HEK293 (cell line): ENCODE measurements at regions not wholly inside any gene's neighbourhood (a gene's known extent, or its start where the extent isn't known, plus 50 kb on each side); places are given as distances from the start of the nearest gene placed in this dataset.

Experiments used
- CTCF ChIP-seq: fragments of 450-650 bp; formaldehyde crosslinking; IDR thresholded peaks from 2 replicates; pipeline ENCODE4 v1.5.1; 2016; ENCODE audit warnings: missing biosample characterization, missing genetic modification characterization
- ZBTB11 ChIP-seq: fragments of 450-650 bp; formaldehyde crosslinking; conservative IDR thresholded peaks from 2 replicates; pipeline ENCODE4 v1.5.1; 2016; ENCODE audit warnings: low read depth, missing biosample characterization, missing genetic modification characterization
- ZBTB21 ChIP-seq: fragments of 450-650 bp; formaldehyde crosslinking; IDR thresholded peaks from 2 replicates; pipeline ENCODE4 v1.5.1; 2017; ENCODE audit warnings: missing biosample characterization, missing genetic modification characterization
- ZFP3 ChIP-seq: fragments of 450-650 bp; formaldehyde crosslinking; IDR thresholded peaks from 2 replicates; pipeline ENCODE4 v1.5.1; 2016; ENCODE audit warnings: low read depth, missing biosample characterization, missing genetic modification characterization
- ZNF169 ChIP-seq: fragments of 450-650 bp; formaldehyde crosslinking; IDR thresholded peaks from 2 replicates; pipeline ENCODE4 v1.5.1; 2016; ENCODE audit warnings: missing biosample characterization, missing genetic modification characterization
- ZNF398 ChIP-seq: fragments of 450-650 bp; formaldehyde crosslinking; IDR thresholded peaks from 2 replicates; pipeline ENCODE4 v1.5.1; 2017; ENCODE audit warnings: missing biosample characterization, missing genetic modification characterization
- ZNF48 ChIP-seq: fragments of 450-650 bp; formaldehyde crosslinking; IDR thresholded peaks from 2 replicates; pipeline ENCODE4 v1.5.1; 2016; ENCODE audit warnings: missing biosample characterization, missing genetic modification characterization
- ZNF513 ChIP-seq: fragments of 450-650 bp; IDR thresholded peaks from 2 replicates; pipeline ENCODE4 v1.5.1; 2018; ENCODE audit warnings: missing biosample characterization, missing genetic modification characterization
- ZSCAN18 ChIP-seq: fragments of 450-650 bp; formaldehyde crosslinking; IDR thresholded peaks from 2 replicates; pipeline ENCODE4 v1.5.1; 2016; ENCODE audit warnings: missing biosample characterization, missing genetic modification characterization
- ZSCAN23 ChIP-seq: fragments of 450-650 bp; formaldehyde crosslinking; IDR thresholded peaks from 2 replicates; pipeline ENCODE4 v1.5.1; 2016; ENCODE audit warnings: missing biosample characterization, missing genetic modification characterization

- TF ChIP-seq ZSCAN23 (tag by site-specific recombination) (no peak), ZNF169 (no peak), CTCF (tag by site-specific recombination) (no peak), ZBTB21 (tag by site-specific recombination) (no peak), ZNF398 (tag by site-specific recombination) (no peak), ZNF48 (no peak), ZFP3 (tag by site-specific recombination) (no peak), ZBTB11 (tag by site-specific recombination) (no peak), ZNF513 (no peak), ZSCAN18 (no peak)
Observed at GRCh38 chr13:53473397-53473796, 444.8 kb downstream of the OLFM4 start.
